OCI-LY1 (cell line): ENCODE measurements at regions not wholly inside any gene's neighbourhood (a gene's known extent, or its start where the extent isn't known, plus 50 kb on each side); places are given as distances from the start of the nearest gene placed in this dataset.

ENCODE experiments used
- H2AFZ ChIP-seq: fragments of 200-600 bp; sonication (generic), shearing (Covaris generic); 2 replicates; pipeline ENCODE4 v1.6.0; 2014; ENCODE audit warnings: antibody characterized with exemption, mild to moderate bottlenecking, low read length
- H3F3A ChIP-seq: fragments of 200-600 bp; sonication (generic), shearing (Covaris generic); 2 replicates; pipeline ENCODE4 v1.6.0; 2014; ENCODE audit warnings: mild to moderate bottlenecking, antibody characterized with exemption, low read length, moderate library complexity; ENCODE audit not compliant: insufficient read depth
- H3K27ac ChIP-seq: fragments of 200-600 bp; sonication (generic); 2 replicates; pipeline ENCODE4 v1.5.1; 2014; ENCODE audit warnings: low read length, mixed run types, mild to moderate bottlenecking, low read depth; ENCODE audit not compliant: poor library complexity, severe bottlenecking
- H3K27me3 ChIP-seq: fragments of 200-600 bp; sonication (generic); 2 replicates; pipeline ENCODE4 v1.6.0; 2014; ENCODE audit warnings: antibody characterized with exemption, mild to moderate bottlenecking, low read length, moderate library complexity; ENCODE audit not compliant: insufficient read depth
- H3K36me3 ChIP-seq: fragments of 200-600 bp; sonication (generic); 2 replicates; pipeline ENCODE4 v1.6.1; 2014; ENCODE audit warnings: mild to moderate bottlenecking, antibody characterized with exemption, low read length, moderate library complexity, mixed read lengths; ENCODE audit not compliant: insufficient read depth
- H3K4me1 ChIP-seq: fragments of 200-600 bp; sonication (generic); 2 replicates; pipeline ENCODE4 v1.5.1; 2014; ENCODE audit warnings: mild to moderate bottlenecking, low read length, moderate library complexity; ENCODE audit not compliant: insufficient read depth, severe bottlenecking
- H3K4me2 ChIP-seq: fragments of 200-600 bp; sonication (generic), shearing (Covaris generic); 2 replicates; pipeline ENCODE4 v1.6.1; 2014; ENCODE audit warnings: low read length
- H3K4me3 ChIP-seq: fragments of 200-600 bp; sonication (generic); 2 replicates; pipeline ENCODE4 v1.5.1; 2014; ENCODE audit warnings: low read length, low read depth, mild to moderate bottlenecking, mixed read lengths; ENCODE audit not compliant: poor library complexity, severe bottlenecking
- H3K79me2 ChIP-seq: fragments of 200-600 bp; shearing (Covaris generic); 2 replicates; pipeline ENCODE4 v1.6.1; 2016; ENCODE audit warnings: mixed run types, low read length, mixed read lengths; ENCODE audit not compliant: insufficient read depth
- H3K9ac ChIP-seq: fragments of 200-600 bp; sonication (generic), shearing (Covaris generic); 2 replicates; pipeline ENCODE4 v1.6.1; 2014; ENCODE audit warnings: mild to moderate bottlenecking, low read length, mixed read lengths
- H3K9me2 ChIP-seq: fragments of 200-600 bp; sonication (generic), shearing (Covaris generic); 2 replicates; pipeline ENCODE4 v1.6.1; 2014; ENCODE audit warnings: low read depth, mild to moderate bottlenecking, low read length, mixed read lengths
- H3K9me3 ChIP-seq: fragments of 200-600 bp; shearing (Covaris generic); 2 replicates; pipeline ENCODE4 v1.6.1; 2014; ENCODE audit warnings: low read length, mixed read lengths
- H4K20me1 ChIP-seq: fragments of 200-600 bp; sonication (generic), shearing (Covaris generic); 2 replicates; pipeline ENCODE4 v1.6.0; 2016; ENCODE audit warnings: mild to moderate bottlenecking, low read length; ENCODE audit not compliant: insufficient read depth
- CTCF ChIP-seq: fragments of 200-600 bp; sonication (generic), shearing (Covaris generic); IDR thresholded peaks from 2 replicates; pipeline ENCODE4 v1.5.1; 2017; ENCODE audit warnings: mild to moderate bottlenecking, antibody characterized with exemption, low read length, moderate library complexity, mixed read lengths
- EZH2 ChIP-seq: fragments of 200-600 bp; sonication (generic), shearing (Covaris generic); IDR thresholded peaks from 2 replicates; pipeline ENCODE4 v1.8.0; 2017; ENCODE audit warnings: borderline replicate concordance, mixed run types, mild to moderate bottlenecking, antibody characterized with exemption, low read length, moderate library complexity, mixed read lengths

- no peaks in the 10 kb centered on the region for H3K4me1 ChIP-seq
- no peaks in the 10 kb centered on the region for H3K9me3 ChIP-seq
- no peak overlapping the region for H3K27ac ChIP-seq
- no peak overlapping the region for H2AFZ ChIP-seq
- no peaks in the 10 kb centered on the region for H3K36me3 ChIP-seq
- TF ChIP-seq CTCF (no peak), EZH2 (no peak)
- no peak overlapping the region for H3K4me3 ChIP-seq
- no peaks in the 10 kb centered on the region for H3F3A ChIP-seq
- no peaks in the 10 kb centered on the region for H3K9me2 ChIP-seq
- no peak overlapping the region for H3K9ac ChIP-seq
- no peaks in the 10 kb centered on the region for H3K79me2 ChIP-seq
- no peaks in the 10 kb centered on the region for H3K27me3 ChIP-seq
- H3K4me2 ChIP-seq: no peak overlapping the region
- H4K20me1 ChIP-seq: no peaks in the 10 kb centered on the region
Measured at GRCh38 chr5:111810112-111810511, 53.1 kb upstream of the NREP start.
